ENCODE measurements at regions not wholly inside any gene's neighbourhood (a gene's known extent, or its start where the extent isn't known, plus 50 kb on each side); places are given as distances from the start of the nearest gene placed in this dataset.
A peak's percentile ranks its signal among the peaks of the same experiment; 100 is the strongest.
"Not testable (repeated sequence)": the region's sequence is repeated elsewhere in the genome, so short reads cannot be mapped to it uniquely, and the experiment has no call there.

DNA sequence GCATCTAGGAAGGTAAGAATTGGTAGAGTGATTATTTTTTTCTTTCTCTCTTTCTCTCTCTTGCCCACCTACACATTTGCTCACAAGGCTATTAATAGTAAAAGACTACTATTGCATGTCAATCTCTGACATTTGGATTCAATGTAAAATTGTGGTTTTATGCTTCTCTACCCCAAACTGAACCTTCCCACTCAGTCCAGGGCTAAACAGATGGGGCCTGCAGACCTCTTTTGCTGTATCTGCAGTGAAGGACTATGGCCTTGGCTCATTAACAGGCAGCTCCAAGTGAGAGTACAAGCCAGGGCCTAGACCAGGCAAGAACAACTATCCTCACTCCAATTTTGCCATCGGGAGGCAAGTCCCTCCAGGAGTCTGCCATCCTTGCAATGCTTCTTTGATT, 68.3 kb upstream of the ARL4C start:
- no peak for DNase-seq (ENCODE audit: low read depth in 2 of 2)

DNA sequence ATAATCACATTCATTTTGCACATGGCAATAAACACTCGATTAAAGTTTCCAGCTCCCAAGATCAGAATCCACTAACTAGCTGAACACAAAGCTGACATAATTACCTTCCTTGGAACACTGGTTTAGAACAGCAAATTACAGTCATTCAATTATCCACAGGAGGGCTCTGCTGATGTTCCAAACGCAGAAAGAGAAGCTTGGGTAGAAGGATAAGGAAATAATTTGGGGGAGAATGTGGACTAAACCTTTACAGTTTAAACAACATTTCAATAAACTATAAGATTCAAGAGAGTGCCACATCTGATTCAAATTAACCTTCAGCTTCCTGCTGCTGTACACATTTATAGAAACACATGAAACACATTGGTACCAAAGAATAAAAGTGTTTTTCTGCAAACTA, 67.8 kb upstream of the ARL4C start:
- no peak for DNase-seq (ENCODE audit: low read depth in 2 of 2)

DNA sequence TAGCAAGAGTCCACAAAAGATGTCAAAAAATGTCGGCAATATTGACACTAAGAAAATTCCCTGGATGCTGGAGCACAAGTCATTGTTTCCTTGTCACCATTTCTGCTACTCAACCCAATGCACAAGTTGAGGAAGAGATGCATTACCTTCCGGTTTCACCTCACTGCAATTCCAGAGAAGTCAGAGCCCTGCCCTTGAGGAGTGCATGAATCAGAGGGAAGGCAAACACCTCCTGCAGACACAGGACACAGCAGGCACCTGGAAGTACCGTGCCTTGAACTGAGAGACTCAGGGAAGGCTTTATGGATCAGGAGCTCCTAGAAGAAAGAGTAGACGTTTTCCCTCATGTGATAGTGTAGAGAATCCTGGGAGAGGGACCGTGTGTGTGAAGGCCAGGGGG, 62.7 kb upstream of the ARL4C start:
- DNase-seq (ENCODE audit: low read depth in 2 of 2), result no peak

GRCh38 chr2:234558642-234559041, 61.8 kb upstream of the ARL4C start:
- DNase-seq (ENCODE audit: low read depth in 2 of 2), result no peak

- DNase-seq (ENCODE audit: low read depth in 2 of 2), result no peak
Measured at GRCh38 chr2:234556848-234557573, 60.1 kb upstream of the ARL4C start.

- DNase-seq (ENCODE audit: low read depth in 2 of 2), result no peak
Measured at GRCh38 chr2:234555616-234556249, 58.9 kb upstream of the ARL4C start.

- DNase-seq (ENCODE audit: low read depth in 2 of 2), result no peak
Measured at GRCh38 chr2:234555161-234555560, 58.3 kb upstream of the ARL4C start.

DNA sequence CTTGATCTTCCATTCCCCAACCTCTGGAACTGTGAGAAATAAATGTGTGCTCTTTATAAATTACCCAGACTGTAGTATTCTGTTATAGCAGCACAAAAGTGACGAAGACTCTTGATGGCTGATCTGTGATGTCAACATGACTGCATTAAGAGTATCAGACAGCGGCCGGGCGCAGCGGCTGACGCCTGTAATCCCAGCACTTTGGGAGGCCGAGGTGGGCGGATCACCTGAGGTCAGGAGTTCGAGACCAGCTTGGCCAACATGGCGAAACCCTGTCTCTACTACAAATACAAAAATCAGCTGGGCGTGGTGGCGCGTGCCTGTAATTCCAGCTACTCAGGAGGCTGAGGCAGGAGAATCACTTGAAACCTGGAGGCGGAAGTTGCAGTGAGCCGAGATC, 56.3 kb upstream of the ARL4C start:
- not testable (repeated sequence) for DNase-seq (ENCODE audit: low read depth in 2 of 2)

DNA sequence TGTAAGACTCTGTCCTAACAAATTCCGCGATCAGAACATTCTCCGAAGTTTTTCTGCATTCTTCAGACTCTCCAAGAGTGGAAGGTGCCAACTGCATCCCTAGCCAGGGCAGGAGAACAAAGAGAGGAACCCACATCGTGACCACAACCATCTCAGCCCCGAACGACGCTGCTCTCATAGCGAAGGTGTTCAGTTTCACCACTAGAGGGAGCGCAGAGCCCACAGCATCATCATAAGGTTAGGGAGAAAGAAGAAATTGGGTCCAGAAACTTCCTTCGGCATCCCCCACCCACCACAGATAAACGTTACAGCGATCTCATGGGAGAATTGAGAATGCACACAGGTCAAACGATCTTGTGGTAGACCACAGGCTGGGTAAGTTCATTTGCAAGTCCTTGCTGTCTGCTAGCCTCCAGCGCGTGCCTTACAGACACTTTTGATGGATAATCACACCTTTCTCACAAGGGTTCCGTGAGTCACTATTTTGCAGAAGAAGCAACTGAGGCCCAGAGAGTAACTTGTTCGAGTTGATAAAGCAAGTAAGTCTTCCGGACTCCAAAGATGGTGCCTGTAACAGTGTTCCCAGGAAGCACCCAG, 53.7 kb upstream of the ARL4C start:
- peak; percentile 15 to 26 for DNase-seq (ENCODE audit: low read depth in 2 of 2)

DNA sequence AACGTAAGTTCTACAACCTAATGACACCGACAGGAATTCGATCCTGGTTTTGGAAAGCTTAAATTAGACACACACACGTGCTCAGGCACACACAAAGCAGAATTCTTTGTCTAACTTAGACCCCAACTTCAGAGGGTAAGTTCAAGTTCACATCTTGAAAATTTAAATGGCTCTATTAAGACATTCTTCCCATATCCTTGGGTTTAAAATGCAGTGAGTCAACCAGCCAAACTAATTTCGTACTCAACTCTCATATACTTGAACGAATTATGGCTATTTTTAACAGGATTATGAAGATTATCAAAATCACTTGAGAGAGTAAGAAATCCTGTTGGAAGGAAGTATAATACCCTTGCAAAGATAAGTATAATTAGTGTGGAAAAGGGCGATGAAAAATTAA, 53.2 kb upstream of the ARL4C start:
- DNase-seq (ENCODE audit: low read depth in 2 of 2), result no peak

GRCh38 chr2:234548695-234549420, 52.0 kb upstream of the ARL4C start:
- DNase-seq (ENCODE audit: low read depth in 2 of 2), result no peak

- no peak for DNase-seq (ENCODE audit: low read depth in 2 of 2)
Measured at GRCh38 chr2:234546770-234547169, 49.9 kb upstream of the ARL4C start.

Data from stimulated activated CD8-positive, alpha-beta memory T cell treated with anti-CD3 and anti-CD28 coated beads, Interleukin-7, amount 100 ng/mL, for 4 hours (primary cell).